Smooth muscle cell (in vitro differentiated cells): ENCODE measurements at regions not wholly inside any gene's neighbourhood (a gene's known extent, or its start where the extent isn't known, plus 50 kb on each side); places are given as distances from the start of the nearest gene placed in this dataset.

Experiments
- DNase-seq: peaks from one replicate; lab custom pipeline; 2025; ENCODE audit not compliant: unreplicated experiment; lab: John Stamatoyannopoulos, UW
- H2AFZ ChIP-seq: fragments of 200-600 bp; sonication (generic); 2 replicates; pipeline ENCODE4 v1.6.0; 2016; ENCODE audit warnings: antibody characterized with exemption, low read depth, mild to moderate bottlenecking
- H3F3A ChIP-seq: fragments of 200-600 bp; sonication (generic); 2 replicates; pipeline ENCODE4 v1.6.0; 2017; ENCODE audit warnings: antibody characterized with exemption, low read depth
- H3K27ac ChIP-seq: fragments of 200-600 bp; sonication (generic); 2 replicates; pipeline ENCODE4 v1.5.1; 2016; ENCODE audit warnings: low read depth, mild to moderate bottlenecking
- H3K27me3 ChIP-seq: fragments of 200-600 bp; sonication (generic); 2 replicates; pipeline ENCODE4 v1.6.1; 2016; ENCODE audit warnings: low read depth, mild to moderate bottlenecking
- H3K36me3 ChIP-seq: fragments of 200-600 bp; sonication (generic); 2 replicates; pipeline ENCODE4 v1.5.1; 2016; ENCODE audit warnings: low read depth
- H3K4me1 ChIP-seq: fragments of 200-600 bp; sonication (generic); 2 replicates; pipeline ENCODE4 v1.5.1; 2016; ENCODE audit warnings: low read depth
- H3K4me2 ChIP-seq: fragments of 200-600 bp; sonication (generic); 2 replicates; pipeline ENCODE4 v1.6.0; 2016; ENCODE audit warnings: mild to moderate bottlenecking
- H3K4me3 ChIP-seq: fragments of 200-600 bp; sonication (generic); 2 replicates; pipeline ENCODE4 v1.5.1; 2016; ENCODE audit warnings: mild to moderate bottlenecking
- H3K79me2 ChIP-seq: fragments of 200-600 bp; sonication (generic); 2 replicates; pipeline ENCODE4 v1.6.0; 2016; ENCODE audit warnings: low read depth, mild to moderate bottlenecking
- H3K9ac ChIP-seq: fragments of 200-600 bp; sonication (generic); 2 replicates; pipeline ENCODE4 v1.6.0; 2016; ENCODE audit warnings: low read depth
- H3K9me3 ChIP-seq: fragments of 200-600 bp; sonication (generic); replicated peaks from 2 replicates; pipeline ENCODE4 v1.5.1; 2016; ENCODE audit warnings: low read depth
- H4K20me1 ChIP-seq: fragments of 200-600 bp; sonication (generic); 2 replicates; pipeline ENCODE4 v1.6.0; 2016; ENCODE audit warnings: low read depth
- WGBS: methylation state at CpG from one replicate; pipeline ENCODE4 v1.1.7; 2016; ENCODE audit warnings: low lambda C conversion rate; 5-methylcytosine and 5-hydroxymethylcytosine counted together
- TF ChIP-seq, protein P1 (sequence below): fragments of 200-600 bp; sonication (generic); IDR thresholded peaks from 2 replicates; pipeline ENCODE4 v1.5.1; 2017; ENCODE audit warnings: borderline replicate concordance, mild to moderate bottlenecking, antibody characterized with exemption; ENCODE audit not compliant: insufficient read depth, poor library complexity, severe bottlenecking

DNA sequence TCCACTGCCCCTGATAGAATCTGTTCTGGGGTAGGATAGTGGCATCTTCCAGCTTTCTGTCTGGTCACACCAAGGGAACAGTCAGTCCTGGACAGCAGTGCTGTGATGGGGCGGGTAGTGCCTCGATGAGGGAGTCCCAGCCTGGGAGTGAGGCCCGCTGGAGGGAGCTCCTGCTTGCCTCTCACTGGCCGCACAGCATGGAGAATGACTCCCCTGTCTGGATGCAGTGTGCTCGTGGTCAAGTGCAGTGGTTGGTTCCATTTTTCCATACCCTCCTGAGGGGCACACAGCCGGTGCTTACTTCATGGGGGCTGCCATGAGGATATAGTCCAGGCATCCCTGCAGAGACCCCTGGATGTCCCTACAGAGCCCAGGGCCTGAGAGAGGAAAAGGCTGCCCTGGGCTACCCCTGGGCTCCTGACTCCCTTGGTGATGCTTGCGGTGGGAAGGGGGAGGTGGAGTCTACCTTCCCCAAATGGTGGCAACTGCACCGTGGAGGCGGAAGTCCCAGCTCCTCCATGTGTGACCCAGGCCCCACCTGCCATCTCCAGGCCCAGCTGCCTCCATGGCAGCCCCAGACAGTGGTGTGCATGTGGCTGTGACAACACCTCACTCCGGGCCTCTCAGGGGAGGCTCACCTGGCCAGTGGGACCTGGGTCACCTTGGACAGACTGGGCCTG lies 212.5 kb downstream of the GLI2 start:
- H3K79me2 ChIP-seq: peaks cover 32% of the 10 kb centered on the region
- H3K9me3 ChIP-seq: no peaks in the 10 kb centered on the region
- no peak overlapping the region for H3K9ac ChIP-seq
- H3K4me1 ChIP-seq: no peaks in the 10 kb centered on the region
- no peak for DNase-seq
- no peaks in the 10 kb centered on the region for H3K27me3 ChIP-seq
- no peak overlapping the region for H2AFZ ChIP-seq
- H3F3A ChIP-seq: peaks cover under 1% of the 10 kb centered on the region
- no peaks in the 10 kb centered on the region for H3K36me3 ChIP-seq
- no peak overlapping the region for H3K4me3 ChIP-seq
- no peak overlapping the region for H3K4me2 ChIP-seq
- H4K20me1 ChIP-seq: peaks cover 68% of the 10 kb centered on the region
- 96% methylated on average over 10 of the region's 10 CpGs for WGBS
- H3K27ac ChIP-seq: no peak overlapping the region
- TF ChIP-seq, protein P1, sequence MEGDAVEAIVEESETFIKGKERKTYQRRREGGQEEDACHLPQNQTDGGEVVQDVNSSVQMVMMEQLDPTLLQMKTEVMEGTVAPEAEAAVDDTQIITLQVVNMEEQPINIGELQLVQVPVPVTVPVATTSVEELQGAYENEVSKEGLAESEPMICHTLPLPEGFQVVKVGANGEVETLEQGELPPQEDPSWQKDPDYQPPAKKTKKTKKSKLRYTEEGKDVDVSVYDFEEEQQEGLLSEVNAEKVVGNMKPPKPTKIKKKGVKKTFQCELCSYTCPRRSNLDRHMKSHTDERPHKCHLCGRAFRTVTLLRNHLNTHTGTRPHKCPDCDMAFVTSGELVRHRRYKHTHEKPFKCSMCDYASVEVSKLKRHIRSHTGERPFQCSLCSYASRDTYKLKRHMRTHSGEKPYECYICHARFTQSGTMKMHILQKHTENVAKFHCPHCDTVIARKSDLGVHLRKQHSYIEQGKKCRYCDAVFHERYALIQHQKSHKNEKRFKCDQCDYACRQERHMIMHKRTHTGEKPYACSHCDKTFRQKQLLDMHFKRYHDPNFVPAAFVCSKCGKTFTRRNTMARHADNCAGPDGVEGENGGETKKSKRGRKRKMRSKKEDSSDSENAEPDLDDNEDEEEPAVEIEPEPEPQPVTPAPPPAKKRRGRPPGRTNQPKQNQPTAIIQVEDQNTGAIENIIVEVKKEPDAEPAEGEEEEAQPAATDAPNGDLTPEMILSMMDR: no peak

DNA sequence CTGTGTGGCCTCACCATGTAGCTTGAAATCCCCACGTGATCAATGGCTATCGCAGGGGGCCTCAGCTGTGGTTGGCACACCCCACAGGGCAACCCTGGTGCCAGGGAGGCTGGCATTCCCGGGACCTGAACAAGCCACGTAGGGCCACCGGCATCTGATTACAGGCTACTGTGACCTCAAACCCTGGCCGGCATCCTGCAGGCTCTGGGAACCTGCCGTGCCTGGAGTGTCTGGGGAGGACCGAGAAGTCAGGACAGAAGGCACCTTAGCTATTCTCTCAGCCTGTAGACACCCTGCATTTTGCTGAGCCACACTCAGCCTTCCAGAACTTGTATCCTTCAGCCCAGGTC lies 213.0 kb downstream of the GLI2 start:
- H3K9ac ChIP-seq: no peak overlapping the region
- H3K4me3 ChIP-seq: no peak overlapping the region
- H3K27ac ChIP-seq: no peak overlapping the region
- no peaks in the 10 kb centered on the region for H3K9me3 ChIP-seq
- peaks cover 68% of the 10 kb centered on the region for H4K20me1 ChIP-seq
- TF ChIP-seq, protein P1: no peak
- H2AFZ ChIP-seq: no peak overlapping the region
- H3K27me3 ChIP-seq: no peaks in the 10 kb centered on the region
- no peaks in the 10 kb centered on the region for H3K36me3 ChIP-seq
- no peak for DNase-seq
- no peaks in the 10 kb centered on the region for H3K4me1 ChIP-seq
- no peaks in the 10 kb centered on the region for H3F3A ChIP-seq
- H3K79me2 ChIP-seq: peaks cover 28% of the 10 kb centered on the region
- 92% methylated on average over 8 of the region's 8 CpGs for WGBS
- no peak overlapping the region for H3K4me2 ChIP-seq

DNA sequence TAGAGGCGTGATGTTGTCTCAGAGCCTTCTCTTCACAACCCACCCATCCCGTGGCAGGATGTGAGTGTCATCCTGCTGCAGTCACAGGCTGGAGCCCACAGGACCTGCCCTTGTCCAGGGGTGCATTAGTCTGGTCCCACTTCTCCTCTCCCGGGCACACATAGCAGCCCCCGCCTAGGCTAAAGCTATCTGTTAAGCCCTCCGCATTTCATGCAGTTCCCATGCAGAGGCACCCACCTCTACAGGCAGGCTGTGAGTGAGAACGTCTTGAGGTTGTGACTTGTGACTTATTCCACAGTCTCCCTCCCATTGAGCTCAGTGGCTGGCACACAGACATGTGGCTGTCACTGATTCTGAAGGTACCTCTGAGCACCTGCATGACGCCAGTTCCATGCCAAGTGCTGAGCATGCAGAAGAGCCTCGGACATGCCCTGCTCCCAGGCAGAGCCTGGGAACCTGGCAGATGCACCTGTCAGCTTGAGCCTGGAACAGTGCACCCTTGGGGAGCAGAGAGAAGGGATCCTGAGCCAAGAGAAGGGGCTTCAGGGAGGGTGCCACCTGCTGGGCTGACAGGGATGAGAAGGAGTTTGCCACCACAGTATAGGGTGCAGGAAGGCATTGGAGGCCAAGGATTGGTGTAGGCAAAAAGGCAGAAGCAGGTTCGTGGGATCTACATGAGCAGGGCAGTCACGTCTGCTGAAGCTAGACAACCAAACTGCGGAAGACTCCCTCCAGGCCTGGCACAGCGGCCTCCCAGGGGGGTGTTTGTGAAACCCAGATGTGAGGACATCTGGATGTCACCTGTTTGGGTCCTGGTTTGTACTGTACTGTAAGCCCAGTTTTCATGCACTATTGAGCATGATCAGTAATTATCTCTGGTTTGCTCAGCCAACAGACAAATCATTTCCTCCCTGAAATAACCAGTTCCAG lies 213.6 kb downstream of the GLI2 start:
- H3K4me3 ChIP-seq: no peak overlapping the region
- H3K79me2 ChIP-seq: peaks cover 28% of the 10 kb centered on the region
- no peaks in the 10 kb centered on the region for H3K9me3 ChIP-seq
- TF ChIP-seq, protein P1: no peak
- no peaks in the 10 kb centered on the region for H3K36me3 ChIP-seq
- no peak overlapping the region for H3K9ac ChIP-seq
- H3K4me1 ChIP-seq: no peaks in the 10 kb centered on the region
- peaks cover 68% of the 10 kb centered on the region for H4K20me1 ChIP-seq
- no peaks in the 10 kb centered on the region for H3K27me3 ChIP-seq
- no peaks in the 10 kb centered on the region for H3F3A ChIP-seq
- no peak for DNase-seq
- 95% methylated on average over 12 of the region's 12 CpGs for WGBS
- no peak overlapping the region for H2AFZ ChIP-seq
- no peak overlapping the region for H3K4me2 ChIP-seq
- no peak overlapping the region for H3K27ac ChIP-seq
